CD4-positive, alpha-beta T cell treated with Interleukin-6 for 4 hours (primary cell): ENCODE measurements at regions not wholly inside any gene's neighbourhood (a gene's known extent, or its start where the extent isn't known, plus 50 kb on each side); places are given as distances from the start of the nearest gene placed in this dataset.
"Not testable (repeated sequence)": the region's sequence is repeated elsewhere in the genome, so short reads cannot be mapped to it uniquely, and the experiment has no call there.

Source experiments
- DNase-seq: peaks from one replicate; pipeline ENCODE4 v3.0.0-alpha.2; 2020; ENCODE audit warnings: mixed read lengths

- no peak for DNase-seq
Measured at GRCh38 chr14:65972891-65973290, 513.3 kb upstream of the CCDC196 start.

DNA sequence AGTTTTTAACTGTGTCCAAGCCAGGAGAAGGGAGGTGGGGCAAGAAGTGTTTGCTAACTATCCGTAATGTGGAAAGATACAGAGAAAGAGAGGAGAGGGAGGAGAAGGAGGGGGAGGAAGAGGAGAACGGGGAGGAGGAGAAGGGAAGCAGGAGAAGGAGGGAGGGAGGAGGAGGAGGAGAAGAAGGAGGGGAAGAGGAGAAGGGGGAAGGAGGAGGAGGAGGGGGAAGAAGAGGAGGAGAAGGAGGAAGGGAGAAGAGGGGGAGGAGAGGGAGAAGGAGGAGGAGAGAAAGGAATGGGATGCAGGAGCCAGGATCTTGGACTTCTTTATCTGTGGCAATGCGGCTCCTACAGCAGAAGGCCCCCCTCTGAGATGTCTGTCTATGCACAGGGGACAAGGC, 510.3 kb upstream of the CCDC196 start:
- no peak for DNase-seq

- no peak for DNase-seq
Measured at GRCh38 chr14:65976761-65977404, 509.3 kb upstream of the CCDC196 start.

DNA sequence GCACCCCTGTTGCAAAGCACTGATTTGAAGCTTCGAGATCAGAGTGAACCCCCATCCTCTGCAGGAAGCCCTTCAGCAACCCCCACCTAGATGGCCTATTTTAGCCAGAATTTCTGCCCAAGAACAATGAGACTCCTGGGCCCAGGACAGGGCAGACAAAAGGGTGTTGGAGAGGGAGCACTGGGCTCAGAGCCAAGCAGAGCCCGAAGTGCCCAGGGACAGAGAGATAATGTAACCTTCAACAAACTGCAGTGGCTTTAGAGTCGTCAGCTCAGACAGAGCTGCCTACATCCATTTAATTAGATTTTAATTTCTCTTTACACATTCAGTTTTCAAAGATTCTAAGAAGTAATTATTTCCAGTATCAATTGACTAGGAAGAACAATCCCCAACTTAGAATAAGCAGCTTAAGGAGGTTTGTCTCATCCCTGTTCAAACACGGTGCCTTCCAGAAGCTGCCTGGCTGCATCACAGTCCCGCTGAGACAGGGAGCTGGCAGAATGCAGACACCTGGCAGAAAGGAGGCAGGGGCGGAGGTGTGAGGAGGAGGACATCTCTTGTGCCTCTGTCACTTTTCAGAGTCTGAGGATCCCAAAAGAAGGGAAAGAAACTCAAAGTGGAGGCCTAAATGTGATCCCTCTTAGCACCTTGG, 504.9 kb upstream of the CCDC196 start:
- DNase-seq: no peak

DNA sequence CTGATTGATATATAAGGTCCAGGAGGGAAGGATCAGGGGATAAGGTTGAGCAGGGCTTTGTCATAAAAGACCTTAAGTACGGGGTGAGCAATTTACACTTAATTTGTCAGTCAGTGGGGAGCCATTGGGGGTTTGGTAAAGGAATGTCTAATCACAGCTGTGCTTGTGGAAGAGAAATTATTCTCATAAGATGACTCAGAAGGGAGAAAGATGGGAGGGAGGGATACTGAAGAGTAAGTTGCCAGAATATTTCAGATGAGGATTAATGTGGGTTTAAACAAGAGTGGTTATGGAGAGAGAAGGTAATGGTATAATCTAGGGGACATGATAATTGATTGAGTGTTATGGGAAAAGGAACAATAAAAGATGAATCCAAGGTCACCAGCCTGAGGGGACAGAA, 500.1 kb upstream of the CCDC196 start:
- no peak for DNase-seq

GRCh38 chr14:65989981-65990380, 496.2 kb upstream of the CCDC196 start:
- DNase-seq: no peak

DNA sequence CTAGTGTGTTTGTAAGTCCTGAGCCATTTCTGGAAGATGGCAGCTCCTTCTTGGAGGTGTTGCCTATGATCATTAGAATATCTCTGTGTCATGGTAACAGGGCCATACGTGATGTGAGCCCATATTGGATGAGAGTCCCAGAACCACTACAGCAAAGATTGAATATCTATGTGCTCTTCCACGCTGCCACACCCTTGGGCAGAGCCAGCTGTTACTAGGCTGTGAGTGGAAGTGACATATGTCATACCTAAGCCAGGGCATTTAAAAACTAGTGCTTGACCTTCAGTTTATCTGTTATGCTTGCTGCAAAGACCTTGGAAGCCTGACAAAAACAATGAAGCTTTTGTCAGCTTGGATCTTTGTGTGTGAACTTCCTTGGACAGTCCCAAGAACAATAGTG, 495.1 kb upstream of the CCDC196 start:
- no peak for DNase-seq

DNA sequence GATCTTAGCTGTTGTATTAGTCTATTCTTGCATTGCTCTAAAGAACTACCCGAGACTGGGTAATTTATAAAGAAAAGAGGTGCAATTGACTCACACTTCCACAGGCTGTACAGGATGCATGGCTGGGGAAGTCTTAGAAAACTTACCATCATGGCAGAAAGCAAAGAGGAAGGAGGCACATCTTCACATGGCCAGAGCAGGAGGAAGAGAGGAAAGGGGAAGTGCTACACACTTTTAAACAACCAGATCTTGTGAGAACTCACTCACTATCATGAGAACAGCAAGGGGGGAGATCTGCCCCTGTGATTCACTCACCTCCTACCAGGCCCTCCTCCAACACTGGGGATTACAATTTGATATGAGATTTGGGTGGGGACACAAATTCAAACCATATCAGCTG, 494.2 kb upstream of the CCDC196 start:
- not testable (repeated sequence) for DNase-seq

DNA sequence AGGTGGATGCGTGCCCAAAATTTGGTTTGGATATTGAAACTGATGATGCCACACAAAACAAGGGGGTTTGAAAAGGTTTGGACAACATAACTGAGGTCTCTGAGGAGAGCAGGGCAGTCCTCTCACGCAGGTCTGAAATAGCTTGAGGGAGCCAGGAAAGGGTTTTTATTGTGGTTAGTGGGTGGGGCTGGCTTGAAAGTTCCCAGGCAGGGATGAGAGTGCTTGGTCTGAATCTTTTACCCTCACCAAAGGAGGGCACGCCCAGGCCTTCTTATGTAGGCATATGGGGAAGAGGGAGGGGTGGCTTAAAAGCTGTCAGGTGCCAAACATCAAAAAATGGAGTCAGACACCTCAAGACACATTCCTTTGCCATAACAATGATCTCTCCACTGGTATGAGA, 493.1 kb upstream of the CCDC196 start:
- DNase-seq: peak; percentile 10

DNA sequence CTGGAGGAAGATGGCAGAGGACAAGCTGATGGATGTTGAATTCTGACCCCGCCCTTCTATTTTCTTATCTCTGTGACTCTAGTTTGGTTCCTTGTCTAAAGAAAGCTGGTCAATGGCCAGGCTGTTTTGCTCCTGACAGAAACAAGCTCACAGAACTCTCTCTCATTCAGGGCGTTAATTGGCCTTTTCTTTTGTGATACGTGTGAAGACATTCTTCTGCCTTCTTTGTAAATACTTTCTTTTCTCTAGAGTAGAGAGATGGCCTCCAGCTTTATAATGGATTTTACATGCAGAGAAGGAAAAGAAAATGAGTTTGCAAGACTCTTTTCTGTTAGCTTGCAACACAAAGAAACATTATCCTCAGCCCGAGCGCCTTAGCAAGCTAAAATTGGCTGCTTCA, 492.2 kb upstream of the CCDC196 start:
- DNase-seq: no peak

- no peak for DNase-seq
Measured at GRCh38 chr14:65997347-65997746, 488.8 kb upstream of the CCDC196 start.

DNA sequence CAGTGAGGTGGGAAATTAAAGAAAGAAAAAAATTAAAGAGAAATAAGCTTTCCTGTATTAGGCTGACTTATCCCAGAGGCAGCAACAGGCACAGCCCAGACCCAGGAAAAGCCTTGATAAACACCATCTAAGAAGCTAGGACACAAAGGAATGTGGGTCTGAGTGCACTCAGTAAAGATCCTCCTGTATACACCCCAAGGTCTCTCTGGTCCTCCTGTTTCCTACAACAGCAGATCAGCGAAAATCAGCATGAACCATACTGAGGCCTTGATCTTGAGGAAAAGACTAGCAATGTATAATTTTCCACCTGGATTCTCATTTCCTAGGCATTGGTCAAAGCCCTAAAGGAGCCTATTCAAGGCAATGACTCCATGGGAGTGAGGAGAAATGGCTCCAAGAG, 486.3 kb upstream of the CCDC196 start:
- DNase-seq: no peak

DNA sequence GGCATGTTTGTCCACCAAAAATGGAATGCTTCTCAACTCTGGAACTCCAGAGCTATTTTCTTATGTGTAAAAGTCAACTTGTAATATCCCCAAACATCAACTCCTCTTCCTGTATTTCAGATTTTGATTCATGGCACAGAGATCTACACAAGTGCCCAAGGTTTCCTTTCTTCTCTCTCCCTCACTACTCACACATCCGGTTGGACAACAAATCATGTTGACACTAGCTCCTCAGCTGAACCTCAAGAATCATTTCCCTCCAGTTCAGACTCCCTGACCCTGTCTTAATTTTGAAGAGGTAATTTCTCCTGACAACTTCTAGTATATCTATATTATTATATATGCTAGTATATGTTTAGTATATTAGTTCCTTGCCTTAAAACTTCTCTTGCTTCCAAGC, 485.4 kb upstream of the CCDC196 start:
- DNase-seq: no peak

DNA sequence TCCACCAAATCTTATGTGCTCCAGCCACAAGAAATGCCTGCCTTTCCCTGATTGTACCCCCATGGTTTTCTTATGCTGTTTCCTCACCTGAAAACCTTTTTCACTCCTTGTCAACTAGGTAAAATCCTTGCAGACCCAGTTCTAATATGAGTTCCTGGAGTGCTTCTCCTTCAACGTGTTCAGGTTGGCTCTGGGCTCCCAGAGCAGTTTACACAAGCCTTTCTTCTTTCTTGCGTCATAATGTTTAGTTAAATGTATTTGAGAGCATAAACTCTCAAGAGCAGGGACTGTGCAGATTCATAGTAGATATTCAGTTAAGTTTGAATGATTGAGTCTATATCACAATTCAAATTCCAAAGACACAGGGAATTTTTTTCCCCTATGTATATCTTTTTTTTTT, 484.8 kb upstream of the CCDC196 start:
- DNase-seq: no peak

DNA sequence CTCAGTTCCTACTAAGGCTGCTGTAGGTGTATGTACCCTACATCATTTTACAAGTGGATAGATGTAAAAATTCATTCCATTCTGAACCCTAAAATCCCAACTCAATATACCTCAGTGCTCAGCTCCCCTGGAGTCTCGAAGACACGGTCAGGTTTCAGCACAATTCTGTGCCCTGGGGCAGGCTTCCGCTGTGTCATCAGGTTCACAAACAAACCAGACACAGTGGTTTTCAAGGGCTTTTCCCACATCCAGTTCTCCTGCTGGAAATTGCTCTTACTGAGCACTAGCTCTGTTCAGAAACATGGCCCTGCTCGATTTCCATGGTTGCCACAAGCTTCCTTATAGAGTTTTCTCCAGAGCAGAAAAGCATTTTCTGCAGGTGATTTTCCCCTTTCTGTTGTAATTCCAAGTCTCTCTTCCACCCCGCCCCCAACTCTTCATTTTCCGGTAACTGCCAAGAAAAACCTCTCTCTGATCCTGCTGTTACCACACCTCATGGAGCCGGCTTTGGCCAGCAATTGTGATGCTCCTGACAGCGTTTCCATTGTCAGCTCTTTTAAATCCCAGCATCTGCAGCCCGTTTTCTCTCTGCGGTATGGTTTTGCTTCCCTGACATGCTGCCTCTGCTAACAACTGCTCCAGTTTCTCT, 483.0 kb upstream of the CCDC196 start:
- DNase-seq: no peak

- DNase-seq: no peak
Measured at GRCh38 chr14:66005900-66006434, 480.2 kb upstream of the CCDC196 start.

DNA sequence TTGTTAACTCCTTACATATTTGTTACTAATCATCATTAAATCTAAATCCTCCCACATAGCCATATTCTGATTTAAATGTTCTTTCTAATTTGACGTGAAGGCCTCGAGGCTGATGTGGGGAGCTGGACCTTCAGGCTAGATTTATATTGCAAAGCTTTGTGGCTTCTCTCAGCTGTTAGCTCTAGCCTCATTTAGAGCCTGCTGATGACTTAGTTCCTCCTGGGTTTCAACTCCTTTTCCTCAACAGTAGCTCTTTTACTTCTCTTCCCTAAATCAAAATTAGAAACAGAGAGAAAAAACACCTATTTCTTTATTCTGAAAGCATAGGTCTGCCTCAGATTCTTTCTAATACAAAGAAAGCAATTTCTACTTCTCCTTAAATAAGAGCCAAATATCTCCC, 477.5 kb upstream of the CCDC196 start:
- no peak for DNase-seq

DNA sequence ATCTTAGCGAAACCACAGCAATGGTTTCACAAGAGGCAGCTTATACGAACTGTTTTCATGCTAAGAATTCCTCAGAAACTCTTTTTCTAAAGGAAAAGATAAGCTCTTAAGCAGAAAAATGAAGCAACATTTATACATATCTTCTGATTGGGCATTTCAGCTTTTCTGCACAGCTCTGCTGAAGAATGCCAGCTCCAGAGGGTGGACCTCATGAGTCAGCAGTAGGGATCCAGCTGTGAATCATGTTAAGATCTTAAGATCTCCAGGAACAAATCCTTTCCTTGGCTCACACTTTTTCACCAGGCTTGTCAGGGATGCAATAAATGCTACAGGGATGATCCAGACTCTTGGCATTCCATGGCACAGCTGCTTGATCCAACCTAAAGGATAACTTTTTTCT, 477.1 kb upstream of the CCDC196 start:
- no peak for DNase-seq

GRCh38 chr14:66010695-66011094, 475.5 kb upstream of the CCDC196 start:
- DNase-seq: no peak

GRCh38 chr14:66011855-66012254, 474.3 kb upstream of the CCDC196 start:
- no peak for DNase-seq

DNA sequence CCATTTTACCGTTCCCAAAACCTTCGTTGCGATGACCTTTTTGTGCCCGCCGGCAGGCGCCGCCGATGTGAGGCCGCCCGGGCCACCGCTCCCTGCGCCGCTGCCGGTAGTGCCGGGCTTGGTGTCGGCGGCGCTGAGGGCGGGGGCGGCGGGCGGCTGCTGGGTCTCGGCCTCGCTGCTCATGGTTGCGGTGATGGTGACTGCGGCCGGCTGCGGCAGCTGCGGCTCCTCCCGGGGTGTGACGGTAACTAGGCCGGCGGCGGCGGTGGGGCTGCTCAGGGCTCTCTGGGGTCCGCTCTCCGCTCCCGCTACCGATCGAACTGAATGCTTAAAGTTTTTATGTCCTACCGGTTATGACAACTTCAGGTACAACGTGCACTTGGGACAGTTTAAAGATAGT, 472.6 kb upstream of the CCDC196 start:
- DNase-seq: not testable (repeated sequence)

- no peak for DNase-seq
Measured at GRCh38 chr14:66015071-66015780, 470.9 kb upstream of the CCDC196 start.

- DNase-seq: no peak
Measured at GRCh38 chr14:66017927-66018326, 468.2 kb upstream of the CCDC196 start.

DNA sequence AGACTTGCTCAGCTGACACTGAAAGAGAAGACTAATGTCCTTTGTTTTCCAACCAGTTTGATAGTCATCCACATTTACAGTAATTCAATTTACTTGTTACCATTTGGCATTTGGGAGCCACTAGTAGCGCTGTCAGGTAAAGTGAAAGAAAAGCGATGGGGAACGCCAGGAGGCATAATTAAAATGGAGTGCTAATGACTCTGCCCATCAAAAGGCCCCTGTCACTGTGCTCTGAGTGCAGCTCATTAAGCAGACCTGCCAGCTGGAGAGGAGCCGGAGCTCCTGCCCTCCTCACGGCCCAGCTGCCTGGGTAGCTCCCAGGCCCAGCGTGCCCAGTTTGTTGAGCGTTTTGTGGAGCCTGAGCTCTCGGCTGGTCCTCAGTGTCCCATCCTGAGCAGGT, 463.6 kb upstream of the CCDC196 start:
- DNase-seq: no peak
